IMR-90 (cell line): ENCODE measurements at regions not wholly inside any gene's neighbourhood (a gene's known extent, or its start where the extent isn't known, plus 50 kb on each side); places are given as distances from the start of the nearest gene placed in this dataset.

Source experiments
- ATAC-seq: fragments of 200-7000 bp; cut with Tn5 transposase; 2 replicates; pipeline ENCODE4 v1.9.1; 2020; ENCODE audit warnings: low read depth, mild to moderate bottlenecking, moderate library complexity
- BruUV-seq: library from RNA; stranded (reverse); fragments of 400-500 nt; replicated peaks from 2 replicates; lab custom pipeline; 2021; lab: Mats Ljungman, UMichigan
- CTCF ChIA-PET: fragments of 300-600 bp; formaldehyde crosslinking; extraction: SDS; loops from one replicate; lab custom pipeline; 2021; ENCODE audit warnings: antibody characterized with exemption; lab: Yijun Ruan, JAX
- POLR2A ChIA-PET: fragments of 300-600 bp; sonication (Branson Sonifier 250); formaldehyde crosslinking; loops from one replicate; lab custom pipeline; 2022; ENCODE audit warnings: antibody characterized with exemption; ENCODE audit not compliant: unreplicated experiment; lab: Charles Lee
- DNase-seq: peaks from one replicate; pipeline ENCODE4 v3.0.0; 2013
- H2AFZ ChIP-seq: replicated peaks from 2 replicates; pipeline ENCODE3; 2013; ENCODE audit warnings: low read length, mild to moderate bottlenecking; ENCODE audit not compliant: poor library complexity
- H2AK5ac ChIP-seq: 2 replicates; pipeline ENCODE4 v1.6.1; 2013; ENCODE audit warnings: low read depth, low read length, inconsistent platforms
- H2AK9ac ChIP-seq: replicated peaks from 2 replicates; pipeline ENCODE3; 2013; ENCODE audit warnings: mild to moderate bottlenecking, low read depth, low read length, moderate library complexity; ENCODE audit not compliant: poor library complexity
- H2BK120ac ChIP-seq: 2 replicates; pipeline ENCODE4 v1.6.1; 2013; ENCODE audit warnings: low read depth, low read length, inconsistent platforms
- H2BK15ac ChIP-seq: 3 replicates; pipeline ENCODE4 v1.6.1; 2013; ENCODE audit warnings: low read depth, low read length, inconsistent platforms
- H2BK20ac ChIP-seq: 2 replicates; pipeline ENCODE4 v1.6.1; 2013; ENCODE audit warnings: low read depth, mild to moderate bottlenecking, inconsistent platforms, low read length, moderate library complexity
- H2BK5ac ChIP-seq: 2 replicates; pipeline ENCODE4 v1.6.1; 2013; ENCODE audit warnings: mild to moderate bottlenecking, low read depth, low read length, inconsistent platforms; ENCODE audit not compliant: poor library complexity, severe bottlenecking
- H3K14ac ChIP-seq: replicated peaks from 2 replicates; pipeline ENCODE4 v1.6.1; 2013; ENCODE audit warnings: low read depth, low read length, inconsistent platforms
- H3K18ac ChIP-seq: 2 replicates; pipeline ENCODE4 v1.6.1; 2013; ENCODE audit warnings: low read depth, low read length, control low read depth
- H3K23ac ChIP-seq: 2 replicates; pipeline ENCODE4 v1.6.1; 2013; ENCODE audit warnings: low read depth, low read length, inconsistent platforms
- H3K27ac ChIP-seq: 2 replicates; pipeline ENCODE4 v1.5.1; 2013; ENCODE audit warnings: mild to moderate bottlenecking, control low read depth, low read length; ENCODE audit not compliant: insufficient read depth
- H3K27me3 ChIP-seq: 2 replicates; pipeline ENCODE4 v1.6.1; 2013; ENCODE audit warnings: low read length; ENCODE audit not compliant: control insufficient read depth, insufficient read depth
- H3K36me3 ChIP-seq: 2 replicates; pipeline ENCODE4 v1.6.1; 2013; ENCODE audit warnings: low read length, mixed read lengths; ENCODE audit not compliant: control insufficient read depth, insufficient read depth
- H3K4ac ChIP-seq: 2 replicates; pipeline ENCODE4 v1.6.1; 2013; ENCODE audit warnings: low read depth, low read length, inconsistent platforms
- H3K4me1 ChIP-seq: 2 replicates; pipeline ENCODE4 v1.6.1; 2013; ENCODE audit warnings: low read length, mixed read lengths; ENCODE audit not compliant: control insufficient read depth, insufficient read depth
- H3K4me2 ChIP-seq: 2 replicates; pipeline ENCODE4 v1.6.1; 2013; ENCODE audit warnings: low read depth, mild to moderate bottlenecking, control low read depth, low read length, moderate library complexity
- H3K4me3 ChIP-seq: 2 replicates; pipeline ENCODE4 v1.5.1; 2013; ENCODE audit warnings: low read depth, mild to moderate bottlenecking, control low read depth, low read length, moderate library complexity; ENCODE audit not compliant: insufficient read depth
- H3K56ac ChIP-seq: 2 replicates; pipeline ENCODE4 v1.6.1; 2013; ENCODE audit warnings: low read length, inconsistent platforms; ENCODE audit not compliant: insufficient read depth; ENCODE audit errors: extremely low read depth
- H3K79me1 ChIP-seq, 2 experiments: 2 replicates each; pipeline ENCODE4 v1.6.1; 2013; ENCODE audit warnings: low read length in 2 of 2, inconsistent platforms in 1 of 2, low read depth in 1 of 2
- H3K9ac ChIP-seq: 2 replicates; pipeline ENCODE4 v1.6.1; 2013; ENCODE audit warnings: low read depth, low read length, control low read depth
- H3K9me1 ChIP-seq: 2 replicates; pipeline ENCODE4 v1.6.1; 2013; ENCODE audit warnings: low read length, inconsistent platforms; ENCODE audit not compliant: insufficient read depth
- H3K9me3 ChIP-seq: 2 replicates; pipeline ENCODE4 v1.6.1; 2013; ENCODE audit warnings: low read length; ENCODE audit not compliant: control insufficient read depth, insufficient read depth
- H4K20me1 ChIP-seq: 2 replicates; pipeline ENCODE4 v1.6.1; 2013; ENCODE audit warnings: low read length, inconsistent platforms; ENCODE audit not compliant: insufficient read depth
- H4K5ac ChIP-seq: 2 replicates; pipeline ENCODE4 v1.6.1; 2013; ENCODE audit warnings: mild to moderate bottlenecking, low read depth, low read length, control low read depth
- H4K8ac ChIP-seq, 2 experiments: 2 replicates each; pipeline ENCODE4 v1.6.1; 2013; ENCODE audit warnings: low read depth in 2 of 2, low read length in 2 of 2, control low read depth in 1 of 2, inconsistent platforms in 1 of 2
- H4K91ac ChIP-seq: 2 replicates; pipeline ENCODE4 v1.6.1; 2013; ENCODE audit warnings: low read depth, low read length, inconsistent platforms; ENCODE audit not compliant: insufficient read depth
- CHD1 ChIP-seq: IDR thresholded peaks from 2 replicates; pipeline ENCODE4 v1.6.1; 2012; ENCODE audit warnings: low read depth, low read length, improper control_type of control experiment
- POLR2A ChIP-seq: IDR thresholded peaks from 2 replicates; pipeline ENCODE4 v1.6.1; 2012; ENCODE audit warnings: mild to moderate bottlenecking, low read depth, low read length
- SMC3 ChIP-seq: fragments of 150-350 bp; IDR thresholded peaks from 2 replicates; pipeline ENCODE4 v1.6.1; 2016; ENCODE audit warnings: low read depth, mild to moderate bottlenecking, antibody characterized with exemption, low read length, moderate library complexity
- WGBS, 2 experiments: methylation state at CpG; one replicate each; pipeline versions ENCODE4 v1.1.5 to v1.1.7; 2013; ENCODE audit warnings: missing lambda C conversion rate in 2 of 2; ENCODE audit not compliant: insufficient read length in 1 of 2; ENCODE audit errors: extremely low coverage in 2 of 2; 5-methylcytosine and 5-hydroxymethylcytosine counted together
- dilution Hi-C: fragments of 300-500 bp; cut with HindIII; formaldehyde crosslinking; loops from one replicate; pipeline ENCODE4 v1.14.3; 2018; ENCODE audit warnings: low sequenced_read_pairs; ENCODE audit not compliant: unreplicated experiment
- in situ Hi-C: fragments of 300-500 bp; cut with MboI; formaldehyde crosslinking; loops from 3 replicates; pipeline ENCODE4 v1.14.3; 2019; ENCODE audit warnings: low sequenced_read_pairs, inconsistent platforms, mixed read lengths
- intact Hi-C: fragments of 100-400 bp; cut with micrococcal nuclease; formaldehyde crosslinking; loops from 2 replicates; pipeline ENCODE4 v1.10.0; 2022
- TF ChIP-seq, protein P1 (sequence below): conservative IDR thresholded peaks from 2 replicates; pipeline ENCODE4 v1.5.1; 2012; ENCODE audit warnings: mild to moderate bottlenecking, low read depth, low read length, improper control_type of control experiment
- TF ChIP-seq, protein P2 (sequence below): fragments of 150-350 bp; IDR thresholded peaks from 2 replicates; pipeline ENCODE4 v1.6.1; 2016; ENCODE audit warnings: low read depth, mild to moderate bottlenecking, low read length, moderate library complexity, borderline replicate concordance

DNA sequence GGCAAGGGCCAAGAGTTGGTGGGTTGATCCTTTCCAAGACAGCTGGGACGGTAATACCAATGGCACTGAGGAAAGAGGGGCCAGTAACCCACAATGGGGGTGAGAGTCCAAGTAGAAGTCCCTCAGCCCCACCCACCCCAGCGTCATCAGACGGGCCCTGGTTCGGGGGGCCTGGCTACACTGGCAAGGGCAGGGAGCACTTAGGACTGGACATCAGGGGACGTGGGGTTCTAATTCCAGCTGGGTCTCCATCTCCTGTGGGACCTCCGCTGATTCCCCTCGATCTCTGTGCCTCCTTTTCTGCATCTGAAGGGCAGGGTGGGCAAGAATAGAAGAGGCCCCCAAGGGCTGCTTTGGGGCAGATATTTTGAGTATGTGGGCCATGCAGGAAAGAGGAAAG is 53.5 kb upstream of the FCN1 start:
- no peak overlapping the region for H4K91ac ChIP-seq
- ATAC-seq (no peak), DNase-seq (no peak)
- TF ChIP-seq POLR2A (no peak), SMC3 (no peak), CHD1 (no peak)
- TF ChIP-seq, protein P1, sequence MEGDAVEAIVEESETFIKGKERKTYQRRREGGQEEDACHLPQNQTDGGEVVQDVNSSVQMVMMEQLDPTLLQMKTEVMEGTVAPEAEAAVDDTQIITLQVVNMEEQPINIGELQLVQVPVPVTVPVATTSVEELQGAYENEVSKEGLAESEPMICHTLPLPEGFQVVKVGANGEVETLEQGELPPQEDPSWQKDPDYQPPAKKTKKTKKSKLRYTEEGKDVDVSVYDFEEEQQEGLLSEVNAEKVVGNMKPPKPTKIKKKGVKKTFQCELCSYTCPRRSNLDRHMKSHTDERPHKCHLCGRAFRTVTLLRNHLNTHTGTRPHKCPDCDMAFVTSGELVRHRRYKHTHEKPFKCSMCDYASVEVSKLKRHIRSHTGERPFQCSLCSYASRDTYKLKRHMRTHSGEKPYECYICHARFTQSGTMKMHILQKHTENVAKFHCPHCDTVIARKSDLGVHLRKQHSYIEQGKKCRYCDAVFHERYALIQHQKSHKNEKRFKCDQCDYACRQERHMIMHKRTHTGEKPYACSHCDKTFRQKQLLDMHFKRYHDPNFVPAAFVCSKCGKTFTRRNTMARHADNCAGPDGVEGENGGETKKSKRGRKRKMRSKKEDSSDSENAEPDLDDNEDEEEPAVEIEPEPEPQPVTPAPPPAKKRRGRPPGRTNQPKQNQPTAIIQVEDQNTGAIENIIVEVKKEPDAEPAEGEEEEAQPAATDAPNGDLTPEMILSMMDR, result no peak
- TF ChIP-seq, protein P2, sequence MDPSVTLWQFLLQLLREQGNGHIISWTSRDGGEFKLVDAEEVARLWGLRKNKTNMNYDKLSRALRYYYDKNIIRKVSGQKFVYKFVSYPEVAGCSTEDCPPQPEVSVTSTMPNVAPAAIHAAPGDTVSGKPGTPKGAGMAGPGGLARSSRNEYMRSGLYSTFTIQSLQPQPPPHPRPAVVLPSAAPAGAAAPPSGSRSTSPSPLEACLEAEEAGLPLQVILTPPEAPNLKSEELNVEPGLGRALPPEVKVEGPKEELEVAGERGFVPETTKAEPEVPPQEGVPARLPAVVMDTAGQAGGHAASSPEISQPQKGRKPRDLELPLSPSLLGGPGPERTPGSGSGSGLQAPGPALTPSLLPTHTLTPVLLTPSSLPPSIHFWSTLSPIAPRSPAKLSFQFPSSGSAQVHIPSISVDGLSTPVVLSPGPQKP, result no peak
- intact Hi-C loops, result no loop called here
- CTCF ChIA-PET, result no interaction called here
- no peaks in the 10 kb centered on the region for H3K79me1 ChIP-seq
- H4K8ac ChIP-seq, result no peak overlapping the region
- no peaks in the 10 kb centered on the region for H3K36me3 ChIP-seq
- H3K4me2 ChIP-seq, result no peak overlapping the region
- no peak overlapping the region for H2AK5ac ChIP-seq
- H3K23ac ChIP-seq, result no peak overlapping the region
- POLR2A ChIA-PET, result no interaction called here
- no peaks in the 10 kb centered on the region for H4K20me1 ChIP-seq
- no peak overlapping the region for H3K4me3 ChIP-seq
- no peak overlapping the region for H4K5ac ChIP-seq
- 60% methylated on average over 1 of the region's 7 CpGs; no CpG with 5 or more reads in 1 of the 2 experiments for WGBS, 2 experiments
- H3K27me3 ChIP-seq, result peaks cover 7% of the 10 kb centered on the region
- no peak overlapping the region for H3K56ac ChIP-seq
- H2BK5ac ChIP-seq, result no peak overlapping the region
- no peak overlapping the region for H2AK9ac ChIP-seq
- no peak overlapping the region for H2BK20ac ChIP-seq
- H2BK120ac ChIP-seq, result no peak overlapping the region
- no peak overlapping the region for H2AFZ ChIP-seq
- H3K9ac ChIP-seq, result no peak overlapping the region
- no peak overlapping the region for H3K27ac ChIP-seq
- H3K4me1 ChIP-seq, result no peaks in the 10 kb centered on the region; the same call in 1 of the 2 replicates
- no peak overlapping the region for H2BK15ac ChIP-seq
- H3K9me3 ChIP-seq, result no peaks in the 10 kb centered on the region
- H3K18ac ChIP-seq, result no peak overlapping the region
- H3K9me1 ChIP-seq, result no peaks in the 10 kb centered on the region
- in situ Hi-C loops, result no loop called here
- no peak overlapping the region for H3K14ac ChIP-seq
- no peak overlapping the region for H3K4ac ChIP-seq
- no TSS peak for BruUV-seq
- dilution Hi-C loops, result no loop called here
